Transverse colon (tissue), 4 donors: ENCODE measurements at regions not wholly inside any gene's neighbourhood (a gene's known extent, or its start where the extent isn't known, plus 50 kb on each side); places are given as distances from the start of the nearest gene placed in this dataset.
A peak's percentile ranks its signal among the peaks of the same experiment; 100 is the strongest.

ENCODE experiments used
- DNase-seq: peaks from one replicate; pipeline ENCODE4 v3.0.0-alpha.2; 2019
- H3K27ac ChIP-seq, 4 donors: fragments of 200-600 bp; sonication (generic); 2 replicates each; pipeline ENCODE4 v1.5.1; 2016 to 2018; ENCODE audit warnings: inconsistent platforms in 4 of 4
- H3K27me3 ChIP-seq: fragments of 200-600 bp; sonication (generic); 2 replicates; pipeline ENCODE4 v1.5.1; 2017; ENCODE audit warnings: inconsistent platforms
- H3K36me3 ChIP-seq, 4 donors: fragments of 200-600 bp; sonication (generic); 2 replicates each; pipeline ENCODE4 v1.5.1; 2017 to 2019; ENCODE audit warnings: inconsistent platforms in 4 of 4
- H3K4me1 ChIP-seq, 4 donors: fragments of 200-600 bp; sonication (generic); 2 replicates each; pipeline ENCODE4 v1.5.1; 2017 to 2020; ENCODE audit warnings: inconsistent platforms in 4 of 4
- H3K4me3 ChIP-seq, 4 donors: fragments of 200-600 bp; sonication (generic); 1 replicate in 1 of 4; 2 replicates in 3 of 4; pipeline versions ENCODE4 v1.5.1 to v1.6.1; 2017 to 2019; ENCODE audit warnings: inconsistent platforms in 4 of 4
- H3K9me3 ChIP-seq, 2 donors: fragments of 200-600 bp; sonication (generic); 2 replicates each; pipeline ENCODE4 v1.5.1; 2017 to 2019; ENCODE audit warnings: inconsistent platforms in 2 of 2
- CTCF ChIP-seq, 5 experiments: fragments of 200-600 bp in 3 of 5; fragments of 450-650 bp in 2 of 5; sonication (generic) in 3 of 5; IDR thresholded peaks; 1 replicate in 2 of 5; 2 replicates in 3 of 5; pipeline ENCODE4 v1.5.1; 2016 to 2017; ENCODE audit warnings: antibody characterized with exemption in 5 of 5, inconsistent platforms in 3 of 5, mild to moderate bottlenecking in 2 of 5, moderate library complexity in 1 of 5
- EP300 ChIP-seq: sonication (generic); formaldehyde crosslinking; IDR thresholded peaks from one replicate; pipeline ENCODE4 v1.6.1; 2017; ENCODE audit warnings: antibody characterized with exemption, low read depth
- POLR2A ChIP-seq: fragments of 450-650 bp; IDR thresholded peaks from one replicate; pipeline ENCODE4 v1.6.1; 2016; ENCODE audit warnings: antibody characterized with exemption, mild to moderate bottlenecking, moderate library complexity
- POLR2AphosphoS5 ChIP-seq, 3 donors: sonication (generic); formaldehyde crosslinking; IDR thresholded peaks; one replicate each; pipeline ENCODE4 v1.6.1; 2016; ENCODE audit warnings: antibody characterized with exemption in 3 of 3
- WGBS, 2 donors: methylation state at CpG; one replicate each; pipeline ENCODE4 v1.1.5; 2018; ENCODE audit warnings: low coverage in 1 of 2; 5-methylcytosine and 5-hydroxymethylcytosine counted together
- in situ Hi-C, 4 donors: fragments of 200-750 bp; cut with MboI; loops; one replicate each; pipeline versions ENCODE4 v1.15.0 to v1.15.1; 2017; ENCODE audit warnings: low sequenced_read_pairs in 3 of 4, low pct_ligation_motif_present in 1 of 4, low pct_unique_long_range_greater_than_20kb in 1 of 4
- intact Hi-C: fragments of 100-400 bp; cut with DNase I; formaldehyde crosslinking; loops from one replicate; pipeline ENCODE4 v1.15.1; 2023; ENCODE audit warnings: low total_unique reads

- DNase-seq: no peak
- 40 to 79% methylated on average over 1 to 2 of the region's 2 CpGs for WGBS, 2 donors
- intact Hi-C loops: no loop called here
- in situ Hi-C loops: no loop called here
- no peak overlapping the region for H3K4me3 ChIP-seq
- TF ChIP-seq CTCF (IDR thresholded peaks at IDR 0.05) (no peak), EP300 (no peak), POLR2A (no peak), POLR2AphosphoS5 (IDR thresholded peaks at IDR 0.05) (no peak)
- H3K4me1 ChIP-seq: peaks cover 6 to 30% (median 19%) of the 10 kb centered on the region in 4 donors
- H3K9me3 ChIP-seq: no peaks in the 10 kb centered on the region
- no peaks in the 10 kb centered on the region for H3K36me3 ChIP-seq
- no peaks in the 10 kb centered on the region for H3K27me3 ChIP-seq
- peak overlapping the region in 2 of 4 donors; percentile 13 to 42 for H3K27ac ChIP-seq
These were observed 108.0 kb upstream of the TMEM170B start for GRCh38 chr6:11429577-11429976.

GRCh38 chr6:11428895-11429294 is 108.7 kb upstream of the TMEM170B start:
- Histone ChIP-seq H3K27ac (peak overlapping the region; percentile 13 to 49 (median 37)), H3K4me1 (peaks cover 6 to 23% (median 12%) of the 10 kb centered on the region in 4 donors), H3K9me3 (no peaks in the 10 kb centered on the region), H3K4me3 (no peak overlapping the region), H3K36me3 (no peaks in the 10 kb centered on the region), H3K27me3 (no peaks in the 10 kb centered on the region)
- no peak for DNase-seq
- intact Hi-C loops (no loop called here), in situ Hi-C loops (no loop called here)
- TF ChIP-seq CTCF (IDR thresholded peaks at IDR 0.05) (no peak), EP300 (no peak), POLR2A (no peak), POLR2AphosphoS5 (IDR thresholded peaks at IDR 0.05) (peak in 2 of 3 donors; percentile 15 to 48)
- WGBS, 2 donors: 39 to 83% methylated on average over 1 to 3 of the region's 3 CpGs

- TF ChIP-seq CTCF (IDR thresholded peaks at IDR 0.05) (no peak), EP300 (no peak), POLR2A (no peak), POLR2AphosphoS5 (IDR thresholded peaks at IDR 0.05) (no peak)
- H3K27ac ChIP-seq: peak overlapping the region; percentile 13 to 49 (median 37)
- H3K4me1 ChIP-seq: peaks cover 2 to 18% (median 7%) of the 10 kb centered on the region in 4 donors
- DNase-seq: no peak
- H3K27me3 ChIP-seq: no peaks in the 10 kb centered on the region
- 34 to 50% methylated on average over 1 to 2 of the region's 2 CpGs for WGBS, 2 donors
- in situ Hi-C loops (no loop called here), intact Hi-C loops (no loop called here)
- no peaks in the 10 kb centered on the region for H3K36me3 ChIP-seq
- H3K9me3 ChIP-seq: no peaks in the 10 kb centered on the region
- H3K4me3 ChIP-seq: no peak overlapping the region
These were observed 109.2 kb upstream of the TMEM170B start for GRCh38 chr6:11428371-11428770.

- TF ChIP-seq CTCF (IDR thresholded peaks at IDR 0.05) (no peak), POLR2A (no peak)
- no peaks in the 10 kb centered on the region for H3K9me3 ChIP-seq
- WGBS, 2 donors: 77 to 86% methylated on average over 8 to 10 of the region's 10 CpGs
- intact Hi-C loops: no loop called here
- peak overlapping the region in 2 of 4 donors; percentile 13 to 49 for H3K27ac ChIP-seq
- H3K4me1 ChIP-seq: peaks cover 0 to 13% (median 3%) of the 10 kb centered on the region in 4 donors
- H3K27me3 ChIP-seq: no peaks in the 10 kb centered on the region
- DNase-seq: no peak
- in situ Hi-C loops: no loop called here
- no peaks in the 10 kb centered on the region for H3K36me3 ChIP-seq
- no peak overlapping the region for H3K4me3 ChIP-seq
These were observed 109.8 kb upstream of the TMEM170B start for GRCh38 chr6:11427723-11428245.
